T-cell (primary cell): ENCODE measurements at regions not wholly inside any gene's neighbourhood (a gene's known extent, or its start where the extent isn't known, plus 50 kb on each side); places are given as distances from the start of the nearest gene placed in this dataset.

Source experiments
- ATAC-seq, 4 experiments: fragments of 200-7000 bp in 3 of 4; fragments of 150-1000 bp in 1 of 4; cut with Tn5 transposase; replicated peaks in 1 of 4; 1 replicate in 3 of 4; 2 replicates in 1 of 4; pipeline ENCODE4 v1.10.0; 2021; ENCODE audit warnings: moderate library complexity in 3 of 4, mild to moderate bottlenecking in 2 of 4, moderate number of reproducible peaks in 1 of 4
- CTCF ChIA-PET, 2 donors: fragments of 300-600 bp; sonication (Branson Sonifier 250); formaldehyde crosslinking; loops; one replicate each; lab custom pipeline; 2022; ENCODE audit warnings: antibody characterized with exemption in 2 of 2; lab: Charles Lee
- POLR2A ChIA-PET, 2 donors: fragments of 300-600 bp; sonication (Branson Sonifier 250); formaldehyde crosslinking; loops; one replicate each; lab custom pipeline; 2022; ENCODE audit warnings: antibody characterized with exemption in 2 of 2; lab: Charles Lee
- DNase-seq, 35 experiments: peaks; one replicate each; pipeline versions ENCODE4 v3.0.0 to v3.0.0-alpha.2; 2013 to 2023
- H3K27ac ChIP-seq: one replicate; pipeline ENCODE4 v1.5.1; 2013; ENCODE audit warnings: low read length
- H3K27me3 ChIP-seq, 2 experiments: replicated peaks in 1 of 2; 1 replicate in 1 of 2; 2 replicates in 1 of 2; pipeline versions ENCODE4 v1.6.1 to v1.7.0; 2013; ENCODE audit warnings: low read length in 1 of 2, mixed read lengths in 1 of 2; ENCODE audit not compliant: control insufficient read depth in 2 of 2, insufficient read depth in 2 of 2; ENCODE audit errors: extremely low read depth in 1 of 2
- H3K36me3 ChIP-seq, 2 donors: 1 replicate in 1 of 2; 2 replicates in 1 of 2; pipeline versions ENCODE4 v1.6.1 to v1.7.0; 2013; ENCODE audit warnings: low read length in 1 of 2; ENCODE audit not compliant: control insufficient read depth in 2 of 2, insufficient read depth in 1 of 2; ENCODE audit errors: extremely low read depth in 1 of 2
- H3K4me1 ChIP-seq, 2 experiments: 1 replicate in 1 of 2; 2 replicates in 1 of 2; pipeline versions ENCODE4 v1.6.1 to v1.7.0; 2013; ENCODE audit warnings: low read length in 2 of 2, mixed read lengths in 1 of 2; ENCODE audit not compliant: insufficient read depth in 2 of 2, control insufficient read depth in 1 of 2; ENCODE audit errors: extremely low read depth in 1 of 2
- H3K4me3 ChIP-seq, 2 donors: 1 replicate in 1 of 2; 2 replicates in 1 of 2; pipeline versions ENCODE4 v1.5.1 to v1.7.0; 2013; ENCODE audit warnings: mild to moderate bottlenecking in 2 of 2, low read length in 1 of 2, moderate library complexity in 1 of 2; ENCODE audit not compliant: control insufficient read depth in 1 of 2; ENCODE audit errors: extremely low read depth in 1 of 2
- H3K9me3 ChIP-seq: 2 replicates; pipeline ENCODE4 v1.7.0; 2013
- H3K27ac Mint-ChIP-seq, 2 donors: one replicate each; pipeline ENCODE4 v1.8.0; 2020 to 2021; ENCODE audit warnings: mild to moderate bottlenecking in 2 of 2, mixed read lengths in 2 of 2
- H3K27me3 Mint-ChIP-seq, 2 donors: one replicate each; pipeline ENCODE4 v1.8.0; 2021 to 2022; ENCODE audit warnings: mixed read lengths in 2 of 2
- H3K36me3 Mint-ChIP-seq: one replicate; pipeline ENCODE4 v1.8.0; 2021; ENCODE audit warnings: mixed read lengths
- H3K4me1 Mint-ChIP-seq, 3 donors: one replicate each; pipeline ENCODE4 v1.8.0; 2020 to 2022; ENCODE audit warnings: mixed read lengths in 3 of 3, mild to moderate bottlenecking in 1 of 3
- H3K4me3 Mint-ChIP-seq, 3 donors: one replicate each; pipeline ENCODE4 v1.8.0; 2020 to 2022; ENCODE audit warnings: mild to moderate bottlenecking in 3 of 3, mixed read lengths in 3 of 3, moderate library complexity in 3 of 3
- H3K9me3 Mint-ChIP-seq, 3 donors: one replicate each; pipeline ENCODE4 v1.8.0; 2020 to 2022; ENCODE audit warnings: mixed read lengths in 3 of 3
- WGBS: methylation state at CpG from one replicate; pipeline ENCODE4 v1.1.5; 2013; ENCODE audit warnings: missing lambda C conversion rate; ENCODE audit not compliant: insufficient coverage; 5-methylcytosine and 5-hydroxymethylcytosine counted together

DNA sequence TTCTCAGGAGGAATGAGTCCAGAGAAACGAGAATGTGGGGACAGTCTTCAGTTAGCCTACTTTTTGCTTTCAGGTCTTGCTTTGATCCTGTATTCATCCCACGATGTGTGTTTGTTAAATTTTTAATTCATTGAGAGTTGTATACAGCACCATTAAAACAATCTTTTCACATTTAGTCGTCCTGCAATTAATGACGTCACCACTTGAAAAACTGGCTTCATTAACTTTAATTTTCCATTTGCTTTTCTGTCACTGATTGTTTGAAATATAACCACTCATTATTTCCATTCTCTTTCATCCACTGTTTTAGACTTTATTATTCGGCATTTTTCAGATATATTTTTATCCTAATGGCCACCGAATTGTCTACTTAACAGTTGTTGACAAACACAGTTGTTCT, 146.9 kb downstream of the TFEC start:
- no peak overlapping the region for H3K4me3 ChIP-seq
- H3K9me3 Mint-ChIP-seq, result peaks cover 0 to 6% (median 0%) of the 10 kb centered on the region in 3 donors
- 100% methylated on average over 1 of the region's 6 CpGs for WGBS
- ChIA-PET CTCF (no interaction called here), POLR2A (no interaction called here)
- no peak for DNase-seq
- no peaks in the 10 kb centered on the region for H3K36me3 Mint-ChIP-seq
- H3K27ac ChIP-seq, result no peak overlapping the region
- no peaks in the 10 kb centered on the region for H3K9me3 ChIP-seq
- H3K4me3 Mint-ChIP-seq, result no peak overlapping the region
- H3K4me1 Mint-ChIP-seq, result no peaks in the 10 kb centered on the region
- no peak for ATAC-seq
- H3K27ac Mint-ChIP-seq, result no peak overlapping the region
- no peaks in the 10 kb centered on the region for H3K4me1 ChIP-seq
- H3K36me3 ChIP-seq, result no peaks in the 10 kb centered on the region
- no peaks in the 10 kb centered on the region for H3K27me3 ChIP-seq
- no peaks in the 10 kb centered on the region for H3K27me3 Mint-ChIP-seq

GRCh38 chr7:115881476-115881875, 149.1 kb downstream of the TFEC start:
- no peak overlapping the region for H3K27ac Mint-ChIP-seq
- no peak overlapping the region for H3K4me3 Mint-ChIP-seq
- H3K4me3 ChIP-seq, result no peak overlapping the region
- H3K9me3 ChIP-seq, result no peaks in the 10 kb centered on the region
- no peaks in the 10 kb centered on the region for H3K27me3 ChIP-seq
- POLR2A ChIA-PET, result no interaction called here
- CTCF ChIA-PET, result no interaction called here
- WGBS, result no CpG with 5 or more reads among the region's 2 CpGs
- ATAC-seq (no peak), DNase-seq (no peak)
- H3K4me1 Mint-ChIP-seq, result no peaks in the 10 kb centered on the region
- no peaks in the 10 kb centered on the region for H3K9me3 Mint-ChIP-seq
- no peaks in the 10 kb centered on the region for H3K27me3 Mint-ChIP-seq
- H3K4me1 ChIP-seq, result no peaks in the 10 kb centered on the region
- no peaks in the 10 kb centered on the region for H3K36me3 ChIP-seq
- H3K36me3 Mint-ChIP-seq, result no peaks in the 10 kb centered on the region
- H3K27ac ChIP-seq, result no peak overlapping the region

DNA sequence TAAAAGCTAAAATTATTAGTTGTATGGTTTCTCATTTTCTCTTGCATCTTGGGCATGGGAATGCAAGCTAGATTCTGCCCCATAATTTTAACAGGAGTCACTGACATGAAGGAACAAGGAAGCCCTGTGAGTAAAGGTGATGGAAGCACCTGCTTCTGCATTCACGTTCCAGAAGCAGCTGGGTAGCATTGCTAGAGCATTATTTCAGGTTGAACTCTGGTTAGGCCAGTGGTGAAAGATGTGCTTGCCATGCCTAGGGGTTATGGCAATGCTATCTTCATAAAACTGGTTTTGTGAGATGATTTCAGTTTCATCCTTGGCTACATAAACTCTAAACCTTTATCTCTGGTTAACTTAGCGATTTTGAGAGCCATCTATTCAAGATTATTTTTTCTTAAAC, 151.4 kb downstream of the TFEC start:
- no peak overlapping the region for H3K27ac Mint-ChIP-seq
- no peaks in the 10 kb centered on the region for H3K9me3 Mint-ChIP-seq
- H3K4me3 Mint-ChIP-seq, result no peak overlapping the region
- Histone ChIP-seq H3K4me3 (no peak overlapping the region), H3K27me3 (no peaks in the 10 kb centered on the region), H3K27ac (no peak overlapping the region), H3K36me3 (no peaks in the 10 kb centered on the region), H3K9me3 (no peaks in the 10 kb centered on the region), H3K4me1 (no peaks in the 10 kb centered on the region)
- POLR2A ChIA-PET, result no interaction called here
- WGBS, result 57% methylated on average over 1 of the region's 2 CpGs
- no peaks in the 10 kb centered on the region for H3K4me1 Mint-ChIP-seq
- no peaks in the 10 kb centered on the region for H3K36me3 Mint-ChIP-seq
- H3K27me3 Mint-ChIP-seq, result no peaks in the 10 kb centered on the region
- no peak for DNase-seq
- CTCF ChIA-PET, result interaction anchor here in 1 of 2 donors (0.6 kb wide), 1 partner anchor 13 kb away, joined by 3 read pairs; no protein-coding TSS in a partner anchor
- ATAC-seq, result no peak

GRCh38 chr7:115869801-115870200, 160.8 kb downstream of the TFEC start:
- CTCF ChIA-PET, result no interaction called here

DNA sequence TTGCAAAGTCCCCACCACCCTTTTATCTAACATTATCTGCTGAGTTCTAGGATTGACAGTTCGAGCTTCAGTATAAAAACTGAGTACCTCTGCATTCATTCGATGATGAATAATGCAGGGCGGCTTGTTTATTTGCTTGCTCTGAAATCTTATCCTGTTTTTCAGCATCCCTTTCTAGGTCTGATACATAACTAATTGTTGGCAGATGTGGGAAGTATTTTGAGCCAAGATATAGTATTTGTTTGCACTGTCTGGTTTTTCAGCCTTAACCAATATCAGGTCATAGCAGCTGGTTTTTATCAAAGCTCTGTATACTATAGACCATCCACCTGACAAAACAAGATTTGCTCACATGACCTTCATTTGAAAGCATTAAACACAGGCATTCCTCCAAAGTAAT, 161.4 kb downstream of the TFEC start:
- Mint-ChIP-seq H3K9me3 (no peaks in the 10 kb centered on the region), H3K4me1 (no peaks in the 10 kb centered on the region), H3K27me3 (no peaks in the 10 kb centered on the region), H3K36me3 (no peaks in the 10 kb centered on the region), H3K4me3 (no peak overlapping the region), H3K27ac (no peak overlapping the region)
- no peaks in the 10 kb centered on the region for H3K36me3 ChIP-seq
- no peak overlapping the region for H3K27ac ChIP-seq
- no peak overlapping the region for H3K4me3 ChIP-seq
- 40% methylated on average over 1 of the region's 3 CpGs for WGBS
- ChIA-PET CTCF (interaction anchor here in 1 of 2 donors (0.6 kb wide), 1 partner anchor 1746 kb away, joined by 3 read pairs; no protein-coding TSS in a partner anchor), POLR2A (no interaction called here)
- no peaks in the 10 kb centered on the region for H3K4me1 ChIP-seq
- no peaks in the 10 kb centered on the region for H3K27me3 ChIP-seq
- ATAC-seq (no peak), DNase-seq (no peak)
- no peaks in the 10 kb centered on the region for H3K9me3 ChIP-seq

More at GRCh38 chr7:115869801-115870200, 160.8 kb downstream of the TFEC start:
- Histone ChIP-seq H3K4me1 (no peaks in the 10 kb centered on the region), H3K9me3 (no peaks in the 10 kb centered on the region), H3K36me3 (no peaks in the 10 kb centered on the region), H3K27me3 (no peaks in the 10 kb centered on the region), H3K4me3 (no peak overlapping the region), H3K27ac (no peak overlapping the region)
- H3K4me1 Mint-ChIP-seq, result no peaks in the 10 kb centered on the region
- DNase-seq (no peak), ATAC-seq (no peak)
- H3K4me3 Mint-ChIP-seq, result no peak overlapping the region
- no peaks in the 10 kb centered on the region for H3K27me3 Mint-ChIP-seq
- POLR2A ChIA-PET, result interaction anchor here in 1 of 2 donors (0.5 kb wide), 2 partner anchors 532 to 1847 kb away, joined by 3 read pairs; no protein-coding TSS in a partner anchor
- no peak overlapping the region for H3K27ac Mint-ChIP-seq
- H3K36me3 Mint-ChIP-seq, result no peaks in the 10 kb centered on the region
- no peaks in the 10 kb centered on the region for H3K9me3 Mint-ChIP-seq

- no peaks in the 10 kb centered on the region for H3K27me3 Mint-ChIP-seq
- H3K27ac Mint-ChIP-seq, result no peak overlapping the region
- ATAC-seq (no peak), DNase-seq (no peak)
- H3K9me3 Mint-ChIP-seq, result no peaks in the 10 kb centered on the region
- Histone ChIP-seq H3K27ac (no peak overlapping the region), H3K9me3 (no peaks in the 10 kb centered on the region), H3K27me3 (no peaks in the 10 kb centered on the region), H3K4me3 (no peak overlapping the region), H3K36me3 (no peaks in the 10 kb centered on the region), H3K4me1 (no peaks in the 10 kb centered on the region)
- CTCF ChIA-PET, result no interaction called here
- no peaks in the 10 kb centered on the region for H3K4me1 Mint-ChIP-seq
- POLR2A ChIA-PET, result no interaction called here
- WGBS, result 100% methylated on average over 2 of the region's 4 CpGs
- H3K36me3 Mint-ChIP-seq, result no peaks in the 10 kb centered on the region
- H3K4me3 Mint-ChIP-seq, result no peak overlapping the region
These were observed 162.2 kb downstream of the TFEC start for GRCh38 chr7:115868369-115868768.

GRCh38 chr7:115864082-115864481, 166.5 kb downstream of the TFEC start:
- Histone ChIP-seq H3K9me3 (no peaks in the 10 kb centered on the region), H3K4me3 (no peak overlapping the region), H3K4me1 (no peaks in the 10 kb centered on the region), H3K27ac (no peak overlapping the region), H3K36me3 (no peaks in the 10 kb centered on the region), H3K27me3 (no peaks in the 10 kb centered on the region)
- H3K4me1 Mint-ChIP-seq, result no peaks in the 10 kb centered on the region
- H3K9me3 Mint-ChIP-seq, result no peaks in the 10 kb centered on the region
- no peak for ATAC-seq
- ChIA-PET POLR2A (no interaction called here), CTCF (no interaction called here)
- DNase-seq, result no peak
- WGBS, result 19% methylated on average over 2 of the region's 2 CpGs
- no peak overlapping the region for H3K4me3 Mint-ChIP-seq
- H3K27me3 Mint-ChIP-seq, result peaks cover 0 to 6% of the 10 kb centered on the region in 2 donors
- H3K27ac Mint-ChIP-seq, result no peak overlapping the region
- H3K36me3 Mint-ChIP-seq, result no peaks in the 10 kb centered on the region
